ENCODE measurements at regions not wholly inside any gene's neighbourhood (a gene's known extent, or its start where the extent isn't known, plus 50 kb on each side); places are given as distances from the start of the nearest gene placed in this dataset.

DNA sequence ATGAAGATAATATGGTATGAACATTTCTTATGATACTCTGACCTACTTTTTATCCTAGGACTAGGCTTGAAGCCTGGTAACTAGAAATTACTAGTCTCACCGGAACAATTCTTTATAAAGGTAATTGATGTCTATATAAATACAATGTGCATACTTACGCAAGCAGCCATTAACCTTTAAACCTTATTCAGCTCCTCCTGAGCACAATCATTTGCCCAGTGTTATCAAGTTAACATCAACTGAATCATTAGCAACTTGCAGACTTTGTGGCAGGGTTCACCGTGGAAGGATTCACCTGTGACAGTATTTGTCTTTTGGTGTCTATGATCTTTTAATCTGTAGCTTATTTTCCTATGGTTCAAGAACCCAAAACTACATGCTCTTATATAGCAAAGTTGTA lies 508.6 kb upstream of the KLHL1 start:
- TF ChIP-seq POLR2A (IDR thresholded peaks at IDR 0.05; ENCODE audit: low read depth, low read length) = no peak
- TF ChIP-seq POLR2AphosphoS5 (IDR thresholded peaks at IDR 0.05; ENCODE audit: low read depth, low read length) = no peak
- TF ChIP-seq PAX5 (IDR thresholded peaks at IDR 0.05; ENCODE audit: insufficient read depth, low read length, severe bottlenecking) = no peak
- no peak for TF ChIP-seq SPI1 (IDR thresholded peaks at IDR 0.05; ENCODE audit: low read depth, low read length)
- no peak for TF ChIP-seq TAF1 (IDR thresholded peaks at IDR 0.05; ENCODE audit: low read depth, low read length)
- TF ChIP-seq POU2F2 (IDR thresholded peaks at IDR 0.05; ENCODE audit: low read depth, low read length) = no peak

All from GM12891 (cell line).